Caco-2 (cell line): ENCODE measurements at regions not wholly inside any gene's neighbourhood (a gene's known extent, or its start where the extent isn't known, plus 50 kb on each side); places are given as distances from the start of the nearest gene placed in this dataset.

Experiments used
- BruUV-seq: library from RNA; stranded (reverse); fragments of 400-500 nt; replicated peaks from 2 replicates; lab custom pipeline; 2021; lab: Mats Ljungman, UMichigan
- CTCF ChIA-PET: fragments of 300-600 bp; sonication (Branson Sonifier 250); formaldehyde crosslinking; loops from one replicate; lab custom pipeline; 2022; ENCODE audit warnings: antibody characterized with exemption; lab: Charles Lee
- POLR2A ChIA-PET: fragments of 300-600 bp; sonication (Branson Sonifier 250); formaldehyde crosslinking; loops from one replicate; lab custom pipeline; 2022; ENCODE audit warnings: antibody characterized with exemption; lab: Charles Lee
- DNase-seq, 2 experiments: peaks; one replicate each; pipeline versions ENCODE4 v3.0.0 to v3.0.0-alpha.2; 2020 to 2022
- H3K27me3 ChIP-seq: replicated peaks from 2 replicates; pipeline ENCODE4 v1.6.0; 2011; ENCODE audit warnings: low read length; ENCODE audit not compliant: control insufficient read depth, insufficient read depth
- H3K36me3 ChIP-seq: 2 replicates; pipeline ENCODE4 v1.5.1; 2011; ENCODE audit warnings: low read length; ENCODE audit not compliant: control insufficient read depth, insufficient read depth
- H3K4me1 ChIP-seq: fragments of 250-450 bp; sonication (Bioruptor Pico); 2 replicates; pipeline ENCODE4 v1.5.1; 2020; ENCODE audit warnings: mild to moderate bottlenecking
- H3K4me3 ChIP-seq: 2 replicates; pipeline ENCODE4 v1.5.1; 2011; ENCODE audit warnings: low read depth, mild to moderate bottlenecking, control low read depth, low read length
- H3K9me3 ChIP-seq: fragments of 250-450 bp; sonication (Bioruptor Pico); 2 replicates; pipeline ENCODE4 v1.5.1; 2020; ENCODE audit warnings: mild to moderate bottlenecking, moderate library complexity
- H3K27ac Mint-ChIP-seq: one replicate; pipeline ENCODE4 v1.8.0; 2022; ENCODE audit warnings: mixed read lengths; ENCODE audit not compliant: unreplicated experiment
- H3K27me3 Mint-ChIP-seq: one replicate; pipeline ENCODE4 v1.8.0; 2022; ENCODE audit warnings: mixed read lengths; ENCODE audit not compliant: insufficient read depth, unreplicated experiment
- H3K36me3 Mint-ChIP-seq: one replicate; pipeline ENCODE4 v1.8.0; 2022; ENCODE audit warnings: mild to moderate bottlenecking, mixed read lengths; ENCODE audit not compliant: insufficient read depth, unreplicated experiment
- H3K4me1 Mint-ChIP-seq: one replicate; pipeline ENCODE4 v1.8.0; 2022; ENCODE audit warnings: low read depth, mixed read lengths; ENCODE audit not compliant: unreplicated experiment
- H3K4me3 Mint-ChIP-seq: one replicate; pipeline ENCODE4 v1.8.0; 2022; ENCODE audit warnings: mild to moderate bottlenecking, moderate library complexity, mixed read lengths; ENCODE audit not compliant: unreplicated experiment
- H3K9me3 Mint-ChIP-seq: one replicate; pipeline ENCODE4 v1.8.0; 2022; ENCODE audit warnings: mixed read lengths; ENCODE audit not compliant: unreplicated experiment
- CTCF ChIP-seq, 2 experiments: fragments of 200-600 bp in 1 of 2; IDR thresholded peaks; 1 replicate in 1 of 2; 2 replicates in 1 of 2; pipeline versions ENCODE4 v1.5.1 to v1.8.0; 2011 to 2022; ENCODE audit warnings: antibody characterized with exemption in 1 of 2, control low read depth in 1 of 2, inconsistent platforms in 1 of 2, low read depth in 1 of 2, low read length in 1 of 2, mild to moderate bottlenecking in 1 of 2, moderate library complexity in 1 of 2; ENCODE audit not compliant: insufficient read depth in 1 of 2, severe bottlenecking in 1 of 2, unreplicated experiment in 1 of 2
- intact Hi-C: fragments of 100-400 bp; cut with micrococcal nuclease; formaldehyde crosslinking; loops from one replicate; pipeline ENCODE4 v1.10.0; 2022; ENCODE audit not compliant: unreplicated experiment

GRCh38 chr1:47682786-47683350 is 245.0 kb downstream of the FOXD2 start:
- Histone ChIP-seq H3K4me1 (peaks cover 22% of the 10 kb centered on the region), H3K36me3 (no peaks in the 10 kb centered on the region), H3K9me3 (no peaks in the 10 kb centered on the region), H3K27me3 (no peaks in the 10 kb centered on the region), H3K4me3 (no peak overlapping the region)
- no peak for TF ChIP-seq CTCF (IDR thresholded peaks at IDR 0.05; ENCODE audit: insufficient read depth in 1 of 2, low read depth in 1 of 2, low read length in 1 of 2, severe bottlenecking in 1 of 2, unreplicated experiment in 1 of 2)
- no peaks in the 10 kb centered on the region for H3K27me3 Mint-ChIP-seq
- H3K4me1 Mint-ChIP-seq: peaks cover 19% of the 10 kb centered on the region
- H3K27ac Mint-ChIP-seq: no peak overlapping the region
- H3K4me3 Mint-ChIP-seq: no peak overlapping the region
- DNase-seq: no peak
- no TSS peak for BruUV-seq
- intact Hi-C loops: no loop called here
- ChIA-PET POLR2A (no interaction called here), CTCF (no interaction called here)
- no peaks in the 10 kb centered on the region for H3K36me3 Mint-ChIP-seq
- H3K9me3 Mint-ChIP-seq: no peaks in the 10 kb centered on the region

GRCh38 chr1:47683401-47683800 is 245.6 kb downstream of the FOXD2 start:
- ChIA-PET CTCF (no interaction called here), POLR2A (no interaction called here)
- intact Hi-C loops: no loop called here
- H3K27me3 Mint-ChIP-seq: no peaks in the 10 kb centered on the region
- no peaks in the 10 kb centered on the region for H3K9me3 Mint-ChIP-seq
- no peaks in the 10 kb centered on the region for H3K36me3 Mint-ChIP-seq
- no peak for DNase-seq
- H3K4me1 Mint-ChIP-seq: peaks cover 19% of the 10 kb centered on the region
- TF ChIP-seq CTCF (IDR thresholded peaks at IDR 0.05; ENCODE audit: insufficient read depth in 1 of 2, low read depth in 1 of 2, low read length in 1 of 2, severe bottlenecking in 1 of 2, unreplicated experiment in 1 of 2): no peak
- no peaks in the 10 kb centered on the region for H3K27me3 ChIP-seq
- no peak overlapping the region for H3K27ac Mint-ChIP-seq
- H3K36me3 ChIP-seq: no peaks in the 10 kb centered on the region
- peaks cover 22% of the 10 kb centered on the region for H3K4me1 ChIP-seq
- no peak overlapping the region for H3K4me3 Mint-ChIP-seq
- BruUV-seq: no TSS peak
- H3K9me3 ChIP-seq: no peaks in the 10 kb centered on the region
- H3K4me3 ChIP-seq: no peak overlapping the region

- intact Hi-C loops: no loop called here
- Histone ChIP-seq H3K36me3 (no peaks in the 10 kb centered on the region), H3K27me3 (no peaks in the 10 kb centered on the region), H3K4me1 (peaks cover 22% of the 10 kb centered on the region), H3K9me3 (no peaks in the 10 kb centered on the region), H3K4me3 (no peak overlapping the region)
- H3K27ac Mint-ChIP-seq: no peak overlapping the region
- no peak for TF ChIP-seq CTCF (IDR thresholded peaks at IDR 0.05; ENCODE audit: insufficient read depth in 1 of 2, low read depth in 1 of 2, low read length in 1 of 2, severe bottlenecking in 1 of 2, unreplicated experiment in 1 of 2)
- no peaks in the 10 kb centered on the region for H3K36me3 Mint-ChIP-seq
- BruUV-seq: no TSS peak
- no peaks in the 10 kb centered on the region for H3K27me3 Mint-ChIP-seq
- H3K4me3 Mint-ChIP-seq: no peak overlapping the region
- no peak for DNase-seq
- no peaks in the 10 kb centered on the region for H3K9me3 Mint-ChIP-seq
- POLR2A ChIA-PET: no interaction called here
- peaks cover 19% of the 10 kb centered on the region for H3K4me1 Mint-ChIP-seq
- CTCF ChIA-PET: no interaction called here
These were observed 246.7 kb downstream of the FOXD2 start for GRCh38 chr1:47684518-47684917.
